Liver (tissue), 8 donors: ENCODE measurements at regions not wholly inside any gene's neighbourhood (a gene's known extent, or its start where the extent isn't known, plus 50 kb on each side); places are given as distances from the start of the nearest gene placed in this dataset.

Experiments
- DNase-seq: peaks from one replicate; pipeline ENCODE4 v3.0.0-alpha.2; 2017; ENCODE audit warnings: low spot score
- H3K27ac ChIP-seq, 2 donors: one replicate each; pipeline ENCODE4 v1.7.0; 2013; ENCODE audit warnings: inconsistent platforms in 2 of 2, low read length in 2 of 2, control low read depth in 1 of 2, low read depth in 1 of 2, mild to moderate bottlenecking in 1 of 2
- H3K27me3 ChIP-seq, 4 donors: one replicate each; pipeline versions ENCODE4 v1.6.1 to v1.7.0; 2013; ENCODE audit warnings: low read length in 3 of 4, inconsistent platforms in 1 of 4, mild to moderate bottlenecking in 1 of 4, moderate library complexity in 1 of 4; ENCODE audit not compliant: control insufficient read depth in 4 of 4, insufficient read depth in 4 of 4
- H3K36me3 ChIP-seq, 4 donors: one replicate each; pipeline versions ENCODE4 v1.6.1 to v1.7.0; 2013; ENCODE audit warnings: low read length in 3 of 4, mild to moderate bottlenecking in 3 of 4, low read depth in 1 of 4, moderate library complexity in 1 of 4; ENCODE audit not compliant: control insufficient read depth in 4 of 4, insufficient read depth in 3 of 4
- H3K4me1 ChIP-seq, 4 donors: one replicate each; pipeline versions ENCODE4 v1.6.1 to v1.7.0; 2013; ENCODE audit warnings: low read length in 3 of 4, mild to moderate bottlenecking in 3 of 4, moderate library complexity in 1 of 4; ENCODE audit not compliant: control insufficient read depth in 4 of 4, insufficient read depth in 4 of 4
- H3K4me3 ChIP-seq, 3 donors: one replicate each; pipeline versions ENCODE4 v1.6.1 to v1.7.0; 2013; ENCODE audit warnings: low read length in 3 of 3, control low read depth in 1 of 3, low read depth in 1 of 3, mild to moderate bottlenecking in 1 of 3
- H3K9ac ChIP-seq, 2 donors: one replicate each; pipeline ENCODE4 v1.7.0; 2013; ENCODE audit warnings: low read length in 2 of 2, mild to moderate bottlenecking in 2 of 2, moderate library complexity in 2 of 2, control low read depth in 1 of 2, low read depth in 1 of 2
- H3K9me3 ChIP-seq, 4 donors: one replicate each; pipeline versions ENCODE4 v1.6.1 to v1.7.0; 2013; ENCODE audit warnings: low read length in 3 of 4; ENCODE audit not compliant: control insufficient read depth in 4 of 4
- EGR1 ChIP-seq, 2 donors: IDR thresholded peaks; 2 replicates each; pipeline ENCODE4 v1.6.1; 2016 to 2018; ENCODE audit warnings: antibody characterized with exemption in 2 of 2, low read depth in 2 of 2
- FOXA1 ChIP-seq: IDR thresholded peaks from 2 replicates; pipeline ENCODE4 v1.6.1; 2016; ENCODE audit warnings: antibody characterized with exemption
- FOXA2 ChIP-seq: IDR thresholded peaks from 2 replicates; pipeline ENCODE4 v1.6.1; 2016; ENCODE audit warnings: antibody characterized with exemption
- GABPA ChIP-seq, 2 donors: IDR thresholded peaks in 1 of 2; conservative IDR thresholded peaks in 1 of 2; 2 replicates each; pipeline ENCODE4 v1.6.1; 2016; ENCODE audit warnings: antibody characterized with exemption in 2 of 2, mild to moderate bottlenecking in 1 of 2, moderate library complexity in 1 of 2
- HNF4G ChIP-seq: IDR thresholded peaks from 2 replicates; pipeline ENCODE4 v1.6.1; 2016; ENCODE audit warnings: antibody characterized with exemption
- RAD21 ChIP-seq, 2 donors: IDR thresholded peaks; 2 replicates each; pipeline ENCODE4 v1.6.1; 2016; ENCODE audit warnings: antibody characterized with exemption in 2 of 2, mild to moderate bottlenecking in 2 of 2
- RXRA ChIP-seq, 2 donors: IDR thresholded peaks; 2 replicates each; pipeline ENCODE4 v1.6.1; 2017 to 2018; ENCODE audit warnings: antibody characterized with exemption in 2 of 2, mild to moderate bottlenecking in 1 of 2
- SP1 ChIP-seq: IDR thresholded peaks from 2 replicates; pipeline ENCODE4 v1.6.1; 2018; ENCODE audit warnings: antibody characterized with exemption, mild to moderate bottlenecking
- TAF1 ChIP-seq: conservative IDR thresholded peaks from 2 replicates; pipeline ENCODE4 v1.6.1; 2016; ENCODE audit warnings: antibody characterized with exemption, mild to moderate bottlenecking
- WGBS: extraction: QIAGEN DNeasy Blood & Tissue Kit; methylation state at CpG from one replicate; pipeline ENCODE4 v1.1.7; 2013; 5-methylcytosine and 5-hydroxymethylcytosine counted together
- TF ChIP-seq, protein P1 (sequence below): IDR thresholded peaks from 2 replicates; pipeline ENCODE4 v1.6.1; 2016; ENCODE audit warnings: antibody characterized with exemption, mild to moderate bottlenecking
- TF ChIP-seq, protein P2 (sequence below): IDR thresholded peaks from 2 replicates; pipeline ENCODE4 v1.6.1; 2016; ENCODE audit warnings: antibody characterized with exemption
- TF ChIP-seq, protein P3 (sequence below): IDR thresholded peaks from 2 replicates; pipeline ENCODE4 v1.6.1; 2016; ENCODE audit warnings: antibody characterized with exemption
- TF ChIP-seq, protein P4 (sequence below): fragments of 150-350 bp; IDR thresholded peaks from 2 replicates; pipeline ENCODE4 v1.5.1; 2017; ENCODE audit warnings: improper control_type of control experiment, low read depth, low read length; ENCODE audit not compliant: missing input control
- donor health status: healthy.
- donor health status: healthy.
- donor health status: healthy.
- donor health status: healthy.
- donor health status: healthy.

DNA sequence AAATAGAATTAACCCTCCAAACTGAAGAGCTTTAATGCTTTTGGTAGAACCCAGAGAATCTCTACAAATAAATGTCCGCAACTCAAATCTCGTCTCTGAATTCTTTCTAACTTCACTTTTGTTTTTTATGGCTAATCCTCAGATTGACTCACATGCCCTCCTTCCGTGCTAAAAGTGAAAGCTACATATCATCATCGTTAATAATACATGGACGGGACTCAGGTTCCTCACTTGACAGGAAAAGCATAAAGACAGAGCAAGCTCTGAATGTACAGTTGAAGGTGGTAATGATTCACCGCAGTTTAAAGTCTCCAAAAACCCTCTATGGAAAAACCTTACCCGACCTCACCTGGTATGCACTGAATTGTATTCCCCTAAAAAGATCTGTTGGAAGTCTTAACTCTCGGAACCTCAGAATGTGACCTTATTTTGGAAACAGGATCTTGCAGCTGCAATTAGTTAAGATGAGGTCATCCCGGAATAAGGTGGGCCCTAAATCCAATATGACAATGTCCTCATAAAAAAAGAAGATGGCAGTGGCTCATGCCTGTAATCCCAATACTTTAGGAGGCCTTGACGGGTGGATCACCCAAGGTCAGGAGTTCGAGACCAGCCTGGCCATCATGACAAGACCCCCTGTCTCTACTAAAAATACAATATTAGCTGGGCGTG lies 147.4 kb upstream of the FOXN3 start (continued):
- TF ChIP-seq, protein P1, sequence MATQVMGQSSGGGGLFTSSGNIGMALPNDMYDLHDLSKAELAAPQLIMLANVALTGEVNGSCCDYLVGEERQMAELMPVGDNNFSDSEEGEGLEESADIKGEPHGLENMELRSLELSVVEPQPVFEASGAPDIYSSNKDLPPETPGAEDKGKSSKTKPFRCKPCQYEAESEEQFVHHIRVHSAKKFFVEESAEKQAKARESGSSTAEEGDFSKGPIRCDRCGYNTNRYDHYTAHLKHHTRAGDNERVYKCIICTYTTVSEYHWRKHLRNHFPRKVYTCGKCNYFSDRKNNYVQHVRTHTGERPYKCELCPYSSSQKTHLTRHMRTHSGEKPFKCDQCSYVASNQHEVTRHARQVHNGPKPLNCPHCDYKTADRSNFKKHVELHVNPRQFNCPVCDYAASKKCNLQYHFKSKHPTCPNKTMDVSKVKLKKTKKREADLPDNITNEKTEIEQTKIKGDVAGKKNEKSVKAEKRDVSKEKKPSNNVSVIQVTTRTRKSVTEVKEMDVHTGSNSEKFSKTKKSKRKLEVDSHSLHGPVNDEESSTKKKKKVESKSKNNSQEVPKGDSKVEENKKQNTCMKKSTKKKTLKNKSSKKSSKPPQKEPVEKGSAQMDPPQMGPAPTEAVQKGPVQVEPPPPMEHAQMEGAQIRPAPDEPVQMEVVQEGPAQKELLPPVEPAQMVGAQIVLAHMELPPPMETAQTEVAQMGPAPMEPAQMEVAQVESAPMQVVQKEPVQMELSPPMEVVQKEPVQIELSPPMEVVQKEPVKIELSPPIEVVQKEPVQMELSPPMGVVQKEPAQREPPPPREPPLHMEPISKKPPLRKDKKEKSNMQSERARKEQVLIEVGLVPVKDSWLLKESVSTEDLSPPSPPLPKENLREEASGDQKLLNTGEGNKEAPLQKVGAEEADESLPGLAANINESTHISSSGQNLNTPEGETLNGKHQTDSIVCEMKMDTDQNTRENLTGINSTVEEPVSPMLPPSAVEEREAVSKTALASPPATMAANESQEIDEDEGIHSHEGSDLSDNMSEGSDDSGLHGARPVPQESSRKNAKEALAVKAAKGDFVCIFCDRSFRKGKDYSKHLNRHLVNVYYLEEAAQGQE, result no peak
- TF ChIP-seq, protein P2, sequence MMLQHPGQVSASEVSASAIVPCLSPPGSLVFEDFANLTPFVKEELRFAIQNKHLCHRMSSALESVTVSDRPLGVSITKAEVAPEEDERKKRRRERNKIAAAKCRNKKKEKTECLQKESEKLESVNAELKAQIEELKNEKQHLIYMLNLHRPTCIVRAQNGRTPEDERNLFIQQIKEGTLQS, result no peak
- no peak for TF ChIP-seq SP1
- no peak for TF ChIP-seq FOXA1

DNA sequence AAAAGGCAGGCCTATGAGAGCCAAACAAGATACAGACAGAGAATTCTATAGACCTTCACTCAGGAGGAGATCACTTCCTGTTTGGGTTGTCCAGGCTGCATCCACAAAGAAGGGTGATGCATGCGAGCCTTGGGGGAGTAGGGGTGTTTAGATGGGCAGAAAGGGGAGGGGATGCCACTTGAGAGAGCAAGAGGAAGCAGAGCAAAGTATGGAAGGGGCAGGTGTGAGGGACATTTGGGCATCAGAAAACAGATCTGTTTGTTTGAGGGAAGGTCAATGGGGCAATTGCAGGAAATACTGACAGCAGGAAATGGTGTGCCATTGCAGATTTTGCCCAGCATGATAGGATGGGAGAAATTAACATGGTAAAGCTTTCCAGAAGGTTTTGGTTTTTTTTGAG lies 146.4 kb upstream of the FOXN3 start:
- no peaks in the 10 kb centered on the region for H3K4me1 ChIP-seq
- H3K9ac ChIP-seq, result no peak overlapping the region
- WGBS, result 98% methylated on average over 1 of the region's 1 CpG
- DNase-seq, result no peak
- H3K4me3 ChIP-seq, result no peak overlapping the region
- no peaks in the 10 kb centered on the region for H3K27me3 ChIP-seq
- no peak overlapping the region for H3K27ac ChIP-seq
- H3K36me3 ChIP-seq, result peaks cover 0 to 3% (median 0%) of the 10 kb centered on the region in 4 donors
- H3K9me3 ChIP-seq, result no peaks in the 10 kb centered on the region
- TF ChIP-seq RXRA (IDR thresholded peaks at IDR 0.05) (no peak), SP1 (no peak), TAF1 (no peak), EGR1 (IDR thresholded peaks at IDR 0.05; ENCODE audit: low read depth in 2 of 2) (no peak), FOXA2 (no peak), RAD21 (IDR thresholded peaks at IDR 0.05) (no peak), HNF4G (no peak), GABPA (IDR thresholded peaks at IDR 0.05 in 1 of 2, conservative IDR thresholded peaks at IDR 0.05 in 1 of 2) (no peak), FOXA1 (no peak)
- TF ChIP-seq, protein P3, sequence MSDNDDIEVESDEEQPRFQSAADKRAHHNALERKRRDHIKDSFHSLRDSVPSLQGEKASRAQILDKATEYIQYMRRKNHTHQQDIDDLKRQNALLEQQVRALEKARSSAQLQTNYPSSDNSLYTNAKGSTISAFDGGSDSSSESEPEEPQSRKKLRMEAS, result no peak
- TF ChIP-seq, protein P1, result no peak
- TF ChIP-seq, protein P4, sequence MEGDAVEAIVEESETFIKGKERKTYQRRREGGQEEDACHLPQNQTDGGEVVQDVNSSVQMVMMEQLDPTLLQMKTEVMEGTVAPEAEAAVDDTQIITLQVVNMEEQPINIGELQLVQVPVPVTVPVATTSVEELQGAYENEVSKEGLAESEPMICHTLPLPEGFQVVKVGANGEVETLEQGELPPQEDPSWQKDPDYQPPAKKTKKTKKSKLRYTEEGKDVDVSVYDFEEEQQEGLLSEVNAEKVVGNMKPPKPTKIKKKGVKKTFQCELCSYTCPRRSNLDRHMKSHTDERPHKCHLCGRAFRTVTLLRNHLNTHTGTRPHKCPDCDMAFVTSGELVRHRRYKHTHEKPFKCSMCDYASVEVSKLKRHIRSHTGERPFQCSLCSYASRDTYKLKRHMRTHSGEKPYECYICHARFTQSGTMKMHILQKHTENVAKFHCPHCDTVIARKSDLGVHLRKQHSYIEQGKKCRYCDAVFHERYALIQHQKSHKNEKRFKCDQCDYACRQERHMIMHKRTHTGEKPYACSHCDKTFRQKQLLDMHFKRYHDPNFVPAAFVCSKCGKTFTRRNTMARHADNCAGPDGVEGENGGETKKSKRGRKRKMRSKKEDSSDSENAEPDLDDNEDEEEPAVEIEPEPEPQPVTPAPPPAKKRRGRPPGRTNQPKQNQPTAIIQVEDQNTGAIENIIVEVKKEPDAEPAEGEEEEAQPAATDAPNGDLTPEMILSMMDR, result no peak
